ENCODE measurements at regions not wholly inside any gene's neighbourhood (a gene's known extent, or its start where the extent isn't known, plus 50 kb on each side); places are given as distances from the start of the nearest gene placed in this dataset.

DNA sequence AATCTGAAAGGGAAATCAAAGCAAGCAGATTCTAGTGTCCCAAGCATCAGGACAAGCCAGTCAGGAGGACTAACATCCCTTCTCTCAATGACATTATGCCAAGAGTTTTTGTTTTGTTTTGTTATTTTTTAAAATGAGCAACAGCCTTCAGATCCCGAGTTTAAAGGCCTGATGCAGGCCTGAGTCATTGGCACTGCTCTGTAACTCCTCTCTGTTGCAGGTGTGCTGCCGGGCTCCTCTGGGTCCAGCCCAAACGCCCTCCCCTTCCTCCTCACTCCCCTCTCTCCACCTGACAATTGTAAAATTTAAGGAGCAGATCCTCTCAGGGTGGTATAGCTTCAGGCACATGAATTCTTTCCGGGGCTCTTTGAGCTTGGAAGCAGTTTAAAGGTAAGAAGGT lies 502.0 kb downstream of the BMP2 start (continued):
- TF ChIP-seq, protein P1, sequence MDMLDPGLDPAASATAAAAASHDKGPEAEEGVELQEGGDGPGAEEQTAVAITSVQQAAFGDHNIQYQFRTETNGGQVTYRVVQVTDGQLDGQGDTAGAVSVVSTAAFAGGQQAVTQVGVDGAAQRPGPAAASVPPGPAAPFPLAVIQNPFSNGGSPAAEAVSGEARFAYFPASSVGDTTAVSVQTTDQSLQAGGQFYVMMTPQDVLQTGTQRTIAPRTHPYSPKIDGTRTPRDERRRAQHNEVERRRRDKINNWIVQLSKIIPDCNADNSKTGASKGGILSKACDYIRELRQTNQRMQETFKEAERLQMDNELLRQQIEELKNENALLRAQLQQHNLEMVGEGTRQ (IDR thresholded peaks at IDR 0.05; ENCODE audit: borderline replicate concordance, low read depth, low read length) = no peak

DNA sequence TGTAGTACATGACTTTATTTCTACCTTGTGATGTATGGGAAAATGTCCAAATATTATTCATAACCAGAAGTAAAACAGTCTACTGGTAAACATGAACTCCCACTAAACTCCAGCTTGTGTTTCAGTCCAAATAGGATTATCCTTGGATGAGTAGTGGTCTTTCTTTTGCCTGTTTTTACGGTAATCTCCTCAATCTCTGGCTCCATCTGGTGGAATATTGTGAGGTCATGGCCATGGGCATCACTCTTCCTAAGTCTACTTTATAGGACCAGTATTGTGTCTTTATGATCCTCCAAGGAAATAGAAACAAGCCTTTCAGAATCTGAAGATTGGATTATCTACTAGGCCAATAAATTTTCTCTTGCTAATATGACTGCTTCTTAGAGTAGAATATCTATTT lies 505.0 kb downstream of the BMP2 start:
- H3K4me1 ChIP-seq (ENCODE audit: control insufficient read depth in 1 of 2, insufficient read depth in 2 of 2, low read depth in 1 of 2, low read length in 1 of 2) = no peaks in the 10 kb centered on the region
- no peaks in the 10 kb centered on the region for H4K20me1 ChIP-seq (ENCODE audit: insufficient read depth)
- no peak overlapping the region for H3K27ac ChIP-seq (ENCODE audit: low read depth in 2 of 2, low read length in 1 of 2)
- no peaks in the 10 kb centered on the region for H3K9me3 ChIP-seq
- ChIA-PET POLR2A (no interaction called here), CTCF (interaction anchor here (5.8 kb wide), 1 partner anchor 13 kb away, joined by 27 read pairs; no protein-coding TSS in a partner anchor)
- H3K79me2 ChIP-seq (ENCODE audit: insufficient read depth) = no peaks in the 10 kb centered on the region
- no peak overlapping the region for H3K4me2 ChIP-seq
- H3K27me3 ChIP-seq (ENCODE audit: insufficient read depth) = no peaks in the 10 kb centered on the region
- H3K9me2 ChIP-seq = no peaks in the 10 kb centered on the region
- WGBS (ENCODE audit: low lambda C conversion rate) = 5% methylated on average over 1 of the region's 1 CpG
- H3K36me3 ChIP-seq (replicated peaks in 1 of 2; ENCODE audit: control insufficient read depth in 1 of 2, insufficient read depth in 2 of 2, low read length in 1 of 2) = no peaks in the 10 kb centered on the region
- TF ChIP-seq, protein P2, sequence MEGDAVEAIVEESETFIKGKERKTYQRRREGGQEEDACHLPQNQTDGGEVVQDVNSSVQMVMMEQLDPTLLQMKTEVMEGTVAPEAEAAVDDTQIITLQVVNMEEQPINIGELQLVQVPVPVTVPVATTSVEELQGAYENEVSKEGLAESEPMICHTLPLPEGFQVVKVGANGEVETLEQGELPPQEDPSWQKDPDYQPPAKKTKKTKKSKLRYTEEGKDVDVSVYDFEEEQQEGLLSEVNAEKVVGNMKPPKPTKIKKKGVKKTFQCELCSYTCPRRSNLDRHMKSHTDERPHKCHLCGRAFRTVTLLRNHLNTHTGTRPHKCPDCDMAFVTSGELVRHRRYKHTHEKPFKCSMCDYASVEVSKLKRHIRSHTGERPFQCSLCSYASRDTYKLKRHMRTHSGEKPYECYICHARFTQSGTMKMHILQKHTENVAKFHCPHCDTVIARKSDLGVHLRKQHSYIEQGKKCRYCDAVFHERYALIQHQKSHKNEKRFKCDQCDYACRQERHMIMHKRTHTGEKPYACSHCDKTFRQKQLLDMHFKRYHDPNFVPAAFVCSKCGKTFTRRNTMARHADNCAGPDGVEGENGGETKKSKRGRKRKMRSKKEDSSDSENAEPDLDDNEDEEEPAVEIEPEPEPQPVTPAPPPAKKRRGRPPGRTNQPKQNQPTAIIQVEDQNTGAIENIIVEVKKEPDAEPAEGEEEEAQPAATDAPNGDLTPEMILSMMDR (IDR thresholded peaks at IDR 0.05) = peak; percentile 15
- no peak for TF ChIP-seq RFX5 (IDR thresholded peaks at IDR 0.05; ENCODE audit: low read length)
- no peak for TF ChIP-seq TEAD4 (IDR thresholded peaks at IDR 0.05; ENCODE audit: borderline replicate concordance, insufficient read depth)
- TF ChIP-seq TAF1 (IDR thresholded peaks at IDR 0.05; ENCODE audit: borderline replicate concordance, low read depth, low read length) = no peak
- peak; percentile 26; the same call in 1 of the 2 replicates for TF ChIP-seq RAD21 (IDR thresholded peaks at IDR 0.05; ENCODE audit: low read length)
- TF ChIP-seq CHD2 (IDR thresholded peaks at IDR 0.05; ENCODE audit: low read length, partially characterized antibody) = no peak
- TF ChIP-seq ELF1 (IDR thresholded peaks at IDR 0.05) = no peak
- TF ChIP-seq EZH2phosphoT487 (IDR thresholded peaks at IDR 0.05; ENCODE audit: borderline replicate concordance, low read depth) = no peak
- TF ChIP-seq MXI1 (IDR thresholded peaks at IDR 0.05; ENCODE audit: low read depth, low read length) = no peak
- TF ChIP-seq JUND (IDR thresholded peaks at IDR 0.05) = no peak
- DNase-seq = no peak
- no peak overlapping the region for H3K9ac ChIP-seq
- H2AFZ ChIP-seq (ENCODE audit: low read depth) = no peak overlapping the region
- H3K4me3 ChIP-seq (ENCODE audit: low read depth in 2 of 2, low read length in 1 of 2) = no peak overlapping the region
- H3F3A ChIP-seq (replicated peaks; ENCODE audit: insufficient read depth) = no peaks in the 10 kb centered on the region

DNA sequence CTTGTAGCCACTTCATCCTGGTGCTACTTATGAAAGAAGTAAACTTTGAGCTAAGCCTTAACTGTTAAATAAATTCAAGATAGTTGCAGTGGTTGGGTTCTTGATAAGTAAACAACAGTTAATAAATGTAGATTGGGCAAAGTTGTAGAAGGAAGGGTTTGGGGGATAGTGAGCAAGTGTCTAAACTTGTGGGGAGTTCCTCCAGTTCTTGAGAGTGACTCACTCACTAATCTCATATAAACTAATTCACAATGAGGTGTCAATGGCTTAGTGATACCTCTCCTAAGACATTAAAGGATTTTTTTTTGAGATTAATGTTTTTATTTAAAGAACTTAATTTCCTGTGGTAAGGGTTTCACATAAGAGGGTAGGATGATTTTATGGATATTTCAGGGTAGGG lies 507.4 kb downstream of the BMP2 start:
- H3K9me2 ChIP-seq = no peaks in the 10 kb centered on the region
- no peak overlapping the region for H3K9ac ChIP-seq
- no peak overlapping the region for H3K27ac ChIP-seq (ENCODE audit: low read depth in 2 of 2, low read length in 1 of 2)
- no peaks in the 10 kb centered on the region for H3K9me3 ChIP-seq
- no peak overlapping the region for H2AFZ ChIP-seq (ENCODE audit: low read depth)
- no peaks in the 10 kb centered on the region for H3K36me3 ChIP-seq (replicated peaks in 1 of 2; ENCODE audit: control insufficient read depth in 1 of 2, insufficient read depth in 2 of 2, low read length in 1 of 2)
- DNase-seq = no peak
- no peaks in the 10 kb centered on the region for H3K4me1 ChIP-seq (ENCODE audit: control insufficient read depth in 1 of 2, insufficient read depth in 2 of 2, low read depth in 1 of 2, low read length in 1 of 2)
- H3K27me3 ChIP-seq (ENCODE audit: insufficient read depth) = no peaks in the 10 kb centered on the region
- no peaks in the 10 kb centered on the region for H3K79me2 ChIP-seq (ENCODE audit: insufficient read depth)
- CTCF ChIA-PET = interaction anchor here (5.8 kb wide), 1 partner anchor 11 kb away, joined by 27 read pairs; no protein-coding TSS in a partner anchor
- H3F3A ChIP-seq (replicated peaks; ENCODE audit: insufficient read depth) = no peaks in the 10 kb centered on the region
- POLR2A ChIA-PET = no interaction called here
- H3K4me2 ChIP-seq = no peak overlapping the region
- H3K4me3 ChIP-seq (ENCODE audit: low read depth in 2 of 2, low read length in 1 of 2) = no peak overlapping the region
- H4K20me1 ChIP-seq (ENCODE audit: insufficient read depth) = no peaks in the 10 kb centered on the region
- no peak for TF ChIP-seq EP300 (IDR thresholded peaks at IDR 0.05; ENCODE audit: borderline replicate concordance in 1 of 2, low read depth in 1 of 2, low read length in 1 of 2)
- TF ChIP-seq FOXM1 (IDR thresholded peaks at IDR 0.05; ENCODE audit: low read depth) = no peak
- no peak for TF ChIP-seq SMC3 (IDR thresholded peaks at IDR 0.05; ENCODE audit: low read depth, low read length)
- TF ChIP-seq NRF1 (IDR thresholded peaks at IDR 0.05; ENCODE audit: low read depth, low read length) = no peak
- TF ChIP-seq, protein P1 (IDR thresholded peaks at IDR 0.05; ENCODE audit: borderline replicate concordance, low read depth, low read length) = no peak
- TF ChIP-seq YY1 (IDR thresholded peaks at IDR 0.05; ENCODE audit: low read depth) = no peak
- no peak for TF ChIP-seq CHD2 (IDR thresholded peaks at IDR 0.05; ENCODE audit: low read length, partially characterized antibody)
- no peak for TF ChIP-seq GATA2 (CRISPR knock-in tag; IDR thresholded peaks at IDR 0.05)
- TF ChIP-seq, protein P2 (IDR thresholded peaks at IDR 0.05) = no peak
- TF ChIP-seq, protein P3, sequence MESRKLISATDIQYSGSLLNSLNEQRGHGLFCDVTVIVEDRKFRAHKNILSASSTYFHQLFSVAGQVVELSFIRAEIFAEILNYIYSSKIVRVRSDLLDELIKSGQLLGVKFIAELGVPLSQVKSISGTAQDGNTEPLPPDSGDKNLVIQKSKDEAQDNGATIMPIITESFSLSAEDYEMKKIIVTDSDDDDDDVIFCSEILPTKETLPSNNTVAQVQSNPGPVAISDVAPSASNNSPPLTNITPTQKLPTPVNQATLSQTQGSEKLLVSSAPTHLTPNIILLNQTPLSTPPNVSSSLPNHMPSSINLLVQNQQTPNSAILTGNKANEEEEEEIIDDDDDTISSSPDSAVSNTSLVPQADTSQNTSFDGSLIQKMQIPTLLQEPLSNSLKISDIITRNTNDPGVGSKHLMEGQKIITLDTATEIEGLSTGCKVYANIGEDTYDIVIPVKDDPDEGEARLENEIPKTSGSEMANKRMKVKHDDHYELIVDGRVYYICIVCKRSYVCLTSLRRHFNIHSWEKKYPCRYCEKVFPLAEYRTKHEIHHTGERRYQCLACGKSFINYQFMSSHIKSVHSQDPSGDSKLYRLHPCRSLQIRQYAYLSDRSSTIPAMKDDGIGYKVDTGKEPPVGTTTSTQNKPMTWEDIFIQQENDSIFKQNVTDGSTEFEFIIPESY (IDR thresholded peaks at IDR 0.05; ENCODE audit: borderline replicate concordance, low read depth) = no peak
